Endothelial cell of umbilical vein (primary cell): ENCODE measurements at regions not wholly inside any gene's neighbourhood (a gene's known extent, or its start where the extent isn't known, plus 50 kb on each side); places are given as distances from the start of the nearest gene placed in this dataset.

Source experiments
- BruUV-seq: library from RNA; stranded (reverse); fragments of 400-500 nt; replicated peaks from 2 replicates; lab custom pipeline; 2021; lab: Mats Ljungman, UMichigan
- CTCF ChIA-PET: fragments of 300-600, 350-600 bp; sonication (Branson Sonifier 250); formaldehyde crosslinking; loops from one replicate; lab custom pipeline; 2021; ENCODE audit warnings: antibody characterized with exemption, inconsistent platforms; lab: Charles Lee
- POLR2A ChIA-PET: fragments of 300-600, 350-600 bp; sonication (Branson Sonifier 250); formaldehyde crosslinking; loops from one replicate; lab custom pipeline; 2021; ENCODE audit warnings: antibody characterized with exemption, inconsistent platforms; lab: Charles Lee
- DNase-seq: peaks from one replicate; pipeline ENCODE4 v3.0.0-alpha.2; 2011; ENCODE audit warnings: low read depth, low spot score
- FAIRE-seq: peaks from 2 replicates; lab custom pipeline; 2011; peaks lifted over from hg19 to GRCh38; lab: Jason Lieb, UNC
- H2AFZ ChIP-seq: 2 replicates; pipeline ENCODE4 v1.6.0; 2012; ENCODE audit warnings: low read depth, low read length, control low read depth, inconsistent platforms
- H3K27ac ChIP-seq: 2 replicates; pipeline ENCODE4 v1.5.1; 2011; ENCODE audit warnings: low read depth, mild to moderate bottlenecking, control low read depth, low read length, moderate library complexity; ENCODE audit not compliant: insufficient read depth
- H3K27me3 ChIP-seq, 2 experiments: 2 replicates each; pipeline versions ENCODE4 v1.6.0 to v1.6.1; 2011; ENCODE audit warnings: low read length in 2 of 2, mixed read lengths in 1 of 2; ENCODE audit not compliant: control insufficient read depth in 2 of 2, insufficient read depth in 2 of 2
- H3K36me3 ChIP-seq, 2 experiments: 2 replicates in 1 of 2; 3 replicates in 1 of 2; pipeline ENCODE4 v1.5.1; 2011; ENCODE audit warnings: low read length in 2 of 2, mild to moderate bottlenecking in 1 of 2, moderate library complexity in 1 of 2; ENCODE audit not compliant: control insufficient read depth in 2 of 2, insufficient read depth in 2 of 2; ENCODE audit errors: extremely low read depth in 1 of 2
- H3K4me1 ChIP-seq: 3 replicates; pipeline ENCODE4 v1.5.1; 2011; ENCODE audit warnings: mild to moderate bottlenecking, low read length; ENCODE audit not compliant: control insufficient read depth, insufficient read depth; ENCODE audit errors: extremely low read depth
- H3K4me2 ChIP-seq: 2 replicates; pipeline ENCODE4 v1.6.1; 2011; ENCODE audit warnings: low read length, control low read depth, mixed read lengths; ENCODE audit not compliant: insufficient read depth
- H3K4me3 ChIP-seq, 3 experiments: fragments of 200-600 bp in 1 of 3; sonication (generic), shearing (Covaris generic) in 1 of 3; replicated peaks in 1 of 3; 2 replicates each; pipeline ENCODE4 v1.5.1; 2011 to 2016; ENCODE audit warnings: control low read depth in 3 of 3, low read length in 3 of 3, mild to moderate bottlenecking in 2 of 3, inconsistent platforms in 1 of 3, low read depth in 1 of 3, moderate library complexity in 1 of 3; ENCODE audit not compliant: insufficient read depth in 1 of 3
- H3K79me2 ChIP-seq: 2 replicates; pipeline ENCODE4 v1.6.0; 2012; ENCODE audit warnings: low read length, inconsistent platforms; ENCODE audit not compliant: control insufficient read depth, insufficient read depth
- H3K9ac ChIP-seq: replicated peaks from 2 replicates; pipeline ENCODE3; 2011; ENCODE audit warnings: low read length, control low read depth; ENCODE audit not compliant: insufficient read depth; ENCODE audit errors: extremely low read depth
- H3K9me1 ChIP-seq: replicated peaks from 3 replicates; pipeline ENCODE4 v1.6.0; 2011; ENCODE audit warnings: mild to moderate bottlenecking, low read length; ENCODE audit not compliant: control insufficient read depth, insufficient read depth; ENCODE audit errors: extremely low read depth
- H3K9me3 ChIP-seq: replicated peaks from 2 replicates; pipeline ENCODE4 v1.5.1; 2012; ENCODE audit warnings: low read length, inconsistent platforms; ENCODE audit not compliant: control insufficient read depth, insufficient read depth
- H4K20me1 ChIP-seq: replicated peaks from 2 replicates; pipeline ENCODE3; 2011; ENCODE audit warnings: mild to moderate bottlenecking, low read length; ENCODE audit not compliant: control insufficient read depth, insufficient read depth; ENCODE audit errors: extremely low read depth
- EZH2 ChIP-seq: IDR thresholded peaks from 2 replicates; pipeline ENCODE4 v1.6.1; 2012; ENCODE audit warnings: borderline replicate concordance, low read depth, mild to moderate bottlenecking, moderate library complexity, low read length, inconsistent platforms; ENCODE audit not compliant: severe bottlenecking
- FOS ChIP-seq: IDR thresholded peaks from 2 replicates; pipeline ENCODE4 v1.6.1; 2011; ENCODE audit warnings: mild to moderate bottlenecking, low read length, moderate library complexity, borderline replicate concordance; ENCODE audit not compliant: insufficient read depth
- GATA2 ChIP-seq: IDR thresholded peaks from 2 replicates; pipeline ENCODE4 v1.7.0; 2011; ENCODE audit warnings: low read depth, mild to moderate bottlenecking, moderate library complexity, mixed read lengths, low read length; ENCODE audit not compliant: insufficient read length, insufficient read depth
- JUN ChIP-seq: IDR thresholded peaks from 2 replicates; pipeline ENCODE4 v1.6.1; 2011; ENCODE audit warnings: borderline replicate concordance, low read depth; ENCODE audit not compliant: insufficient read length, insufficient read depth
- MYC ChIP-seq: IDR thresholded peaks from one replicate; pipeline ENCODE4 v1.6.1; 2011; ENCODE audit warnings: mild to moderate bottlenecking, low read depth, low read length
- POLR2A ChIP-seq: IDR thresholded peaks from 2 replicates; pipeline ENCODE4 v1.6.1; 2012; ENCODE audit warnings: low read depth, mild to moderate bottlenecking, control low read depth, low read length
- POLR2AphosphoS5 ChIP-seq: IDR thresholded peaks from 2 replicates; pipeline ENCODE4 v1.6.1; 2012; ENCODE audit warnings: low read depth, mild to moderate bottlenecking, control low read depth, low read length, moderate library complexity; ENCODE audit not compliant: insufficient read depth
- dilution Hi-C: fragments of 300-500 bp; cut with MboI; formaldehyde crosslinking; loops from one replicate; pipeline ENCODE4 v1.15.0; 2019; ENCODE audit warnings: low sequenced_read_pairs; ENCODE audit not compliant: extremely low pct_ligation_motif_present
- intact Hi-C: fragments of 100-400 bp; cut with micrococcal nuclease; formaldehyde crosslinking; loops from one replicate; pipeline ENCODE4 v1.10.0; 2022
- TF ChIP-seq, protein P1 (sequence below): IDR thresholded peaks from 2 replicates; pipeline ENCODE4 v1.6.1; 2011; ENCODE audit not compliant: insufficient read depth, insufficient read length
- TF ChIP-seq, protein P2 (sequence below), 2 donors: IDR thresholded peaks; 1 replicate in 1 of 2; 2 replicates in 1 of 2; pipeline ENCODE4 v1.5.1; 2011; ENCODE audit warnings: low read length in 2 of 2, mild to moderate bottlenecking in 2 of 2, moderate library complexity in 2 of 2, control low read depth in 1 of 2, inconsistent platforms in 1 of 2, low read depth in 1 of 2; ENCODE audit not compliant: insufficient read depth in 1 of 2; ENCODE audit errors: extremely low read depth in 1 of 2

DNA sequence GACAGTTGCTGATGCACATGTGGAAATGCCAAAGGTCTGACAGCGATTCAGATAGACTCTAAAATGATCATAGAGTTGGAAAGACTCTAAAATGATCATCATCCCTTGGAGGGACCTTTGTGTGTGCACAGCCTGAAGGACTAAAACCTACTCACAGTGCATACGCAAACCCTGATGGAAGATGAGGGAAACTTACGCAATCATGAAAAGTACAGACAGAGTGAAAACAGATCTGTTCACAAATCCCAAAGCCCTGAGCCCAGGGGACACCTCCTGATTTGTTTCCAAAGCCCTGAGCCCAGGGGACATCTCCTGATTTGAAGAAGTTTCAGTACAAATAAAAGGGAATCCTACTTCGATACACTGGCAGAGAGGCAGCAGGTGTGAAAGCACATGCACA lies 79.3 kb upstream of the PROX1 start:
- ChIA-PET CTCF (no interaction called here), POLR2A (no interaction called here)

More for the DNA sequence above, 79.3 kb upstream of the PROX1 start:
- Histone ChIP-seq H3K9me1 (no peaks in the 10 kb centered on the region), H3K27me3 (no peaks in the 10 kb centered on the region), H3K9me3 (no peaks in the 10 kb centered on the region), H3K9ac (no peak overlapping the region), H2AFZ (no peak overlapping the region), H3K4me1 (no peaks in the 10 kb centered on the region), H3K36me3 (no peaks in the 10 kb centered on the region), H3K79me2 (no peaks in the 10 kb centered on the region), H3K4me3 (no peak overlapping the region), H4K20me1 (no peaks in the 10 kb centered on the region), H3K27ac (no peak overlapping the region), H3K4me2 (no peak overlapping the region)
- DNase-seq = no peak
- no peak for FAIRE-seq
- no TSS peak for BruUV-seq
- TF ChIP-seq, protein P1, sequence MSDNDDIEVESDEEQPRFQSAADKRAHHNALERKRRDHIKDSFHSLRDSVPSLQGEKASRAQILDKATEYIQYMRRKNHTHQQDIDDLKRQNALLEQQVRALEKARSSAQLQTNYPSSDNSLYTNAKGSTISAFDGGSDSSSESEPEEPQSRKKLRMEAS = no peak
- TF ChIP-seq POLR2A = no peak
- no peak for TF ChIP-seq POLR2AphosphoS5
- TF ChIP-seq JUN = no peak
- no peak for TF ChIP-seq GATA2
- TF ChIP-seq, protein P2, sequence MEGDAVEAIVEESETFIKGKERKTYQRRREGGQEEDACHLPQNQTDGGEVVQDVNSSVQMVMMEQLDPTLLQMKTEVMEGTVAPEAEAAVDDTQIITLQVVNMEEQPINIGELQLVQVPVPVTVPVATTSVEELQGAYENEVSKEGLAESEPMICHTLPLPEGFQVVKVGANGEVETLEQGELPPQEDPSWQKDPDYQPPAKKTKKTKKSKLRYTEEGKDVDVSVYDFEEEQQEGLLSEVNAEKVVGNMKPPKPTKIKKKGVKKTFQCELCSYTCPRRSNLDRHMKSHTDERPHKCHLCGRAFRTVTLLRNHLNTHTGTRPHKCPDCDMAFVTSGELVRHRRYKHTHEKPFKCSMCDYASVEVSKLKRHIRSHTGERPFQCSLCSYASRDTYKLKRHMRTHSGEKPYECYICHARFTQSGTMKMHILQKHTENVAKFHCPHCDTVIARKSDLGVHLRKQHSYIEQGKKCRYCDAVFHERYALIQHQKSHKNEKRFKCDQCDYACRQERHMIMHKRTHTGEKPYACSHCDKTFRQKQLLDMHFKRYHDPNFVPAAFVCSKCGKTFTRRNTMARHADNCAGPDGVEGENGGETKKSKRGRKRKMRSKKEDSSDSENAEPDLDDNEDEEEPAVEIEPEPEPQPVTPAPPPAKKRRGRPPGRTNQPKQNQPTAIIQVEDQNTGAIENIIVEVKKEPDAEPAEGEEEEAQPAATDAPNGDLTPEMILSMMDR (IDR thresholded peaks at IDR 0.05; ENCODE audit: extremely low read depth in 1 of 2, insufficient read depth in 1 of 2, low read depth in 1 of 2, low read length in 2 of 2) = no peak
- TF ChIP-seq FOS = no peak
- no peak for TF ChIP-seq EZH2
- TF ChIP-seq MYC = no peak
- dilution Hi-C loops (no loop called here), intact Hi-C loops (no loop called here)
